ENCODE measurements at regions not wholly inside any gene's neighbourhood (a gene's known extent, or its start where the extent isn't known, plus 50 kb on each side); places are given as distances from the start of the nearest gene placed in this dataset.

DNA sequence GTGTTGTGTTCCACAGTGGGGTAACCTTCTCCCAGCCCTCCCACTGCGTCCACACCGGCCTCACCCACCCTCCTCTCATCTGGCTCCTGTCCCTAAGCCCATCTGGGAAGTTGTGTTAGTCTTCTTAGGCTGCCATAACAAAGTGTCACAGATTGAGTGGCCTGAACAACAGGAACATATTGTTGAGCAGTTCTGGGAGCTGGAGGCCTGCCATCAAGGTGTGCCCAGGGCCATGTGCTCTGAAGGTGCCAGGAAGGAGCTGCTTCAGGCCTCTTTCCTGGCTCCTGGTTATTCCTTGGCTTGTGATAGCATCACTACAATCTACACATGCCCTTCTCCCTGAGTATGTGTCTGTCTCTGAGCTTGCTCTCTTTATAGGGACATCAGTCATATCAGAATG lies 327.6 kb upstream of the COBL start:
- no peak overlapping the region for H3K18ac ChIP-seq (ENCODE audit: low read depth, low read length)
- no peak overlapping the region for H2AK9ac ChIP-seq (replicated peaks; ENCODE audit: low read depth, low read length, poor library complexity)
- H3K14ac ChIP-seq (replicated peaks; ENCODE audit: low read depth, low read length), result no peak overlapping the region
- H2BK5ac ChIP-seq (ENCODE audit: low read depth, low read length, poor library complexity, severe bottlenecking), result no peak overlapping the region
- no peak overlapping the region for H2BK15ac ChIP-seq (ENCODE audit: low read depth, low read length)
- H3K4me3 ChIP-seq (ENCODE audit: insufficient read depth, low read depth, low read length), result no peak overlapping the region
- intact Hi-C loops (cut with micrococcal nuclease), result no loop called here
- TF ChIP-seq, protein P1, sequence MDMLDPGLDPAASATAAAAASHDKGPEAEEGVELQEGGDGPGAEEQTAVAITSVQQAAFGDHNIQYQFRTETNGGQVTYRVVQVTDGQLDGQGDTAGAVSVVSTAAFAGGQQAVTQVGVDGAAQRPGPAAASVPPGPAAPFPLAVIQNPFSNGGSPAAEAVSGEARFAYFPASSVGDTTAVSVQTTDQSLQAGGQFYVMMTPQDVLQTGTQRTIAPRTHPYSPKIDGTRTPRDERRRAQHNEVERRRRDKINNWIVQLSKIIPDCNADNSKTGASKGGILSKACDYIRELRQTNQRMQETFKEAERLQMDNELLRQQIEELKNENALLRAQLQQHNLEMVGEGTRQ (IDR thresholded peaks at IDR 0.05; ENCODE audit: low read depth, low read length), result no peak
- TF ChIP-seq CEBPB (IDR thresholded peaks at IDR 0.05; ENCODE audit: low read depth, low read length) (no peak), RAD21 (IDR thresholded peaks at IDR 0.05; ENCODE audit: low read length) (no peak), MXI1 (IDR thresholded peaks at IDR 0.05; ENCODE audit: borderline replicate concordance, low read depth, low read length) (no peak), BHLHE40 (IDR thresholded peaks at IDR 0.05; ENCODE audit: low read depth, low read length) (no peak), RCOR1 (IDR thresholded peaks at IDR 0.05; ENCODE audit: insufficient replicate concordance, low read length) (no peak), MAZ (IDR thresholded peaks at IDR 0.05; ENCODE audit: borderline replicate concordance, low read depth, low read length) (no peak), SMC3 (IDR thresholded peaks at IDR 0.05; ENCODE audit: low read depth, low read length) (no peak), RFX5 (IDR thresholded peaks at IDR 0.05; ENCODE audit: low read depth, low read length) (no peak), NFE2L2 (IDR thresholded peaks at IDR 0.05; ENCODE audit: low read depth, low read length) (no peak), FOS (IDR thresholded peaks at IDR 0.05; ENCODE audit: low read depth, low read length) (no peak), POLR2A (IDR thresholded peaks at IDR 0.05; ENCODE audit: low read depth, low read length) (no peak), CHD1 (IDR thresholded peaks at IDR 0.05; ENCODE audit: low read depth, low read length) (no peak), MAFK (IDR thresholded peaks at IDR 0.05; ENCODE audit: low read depth, low read length) (no peak)
- TF ChIP-seq, protein P2, sequence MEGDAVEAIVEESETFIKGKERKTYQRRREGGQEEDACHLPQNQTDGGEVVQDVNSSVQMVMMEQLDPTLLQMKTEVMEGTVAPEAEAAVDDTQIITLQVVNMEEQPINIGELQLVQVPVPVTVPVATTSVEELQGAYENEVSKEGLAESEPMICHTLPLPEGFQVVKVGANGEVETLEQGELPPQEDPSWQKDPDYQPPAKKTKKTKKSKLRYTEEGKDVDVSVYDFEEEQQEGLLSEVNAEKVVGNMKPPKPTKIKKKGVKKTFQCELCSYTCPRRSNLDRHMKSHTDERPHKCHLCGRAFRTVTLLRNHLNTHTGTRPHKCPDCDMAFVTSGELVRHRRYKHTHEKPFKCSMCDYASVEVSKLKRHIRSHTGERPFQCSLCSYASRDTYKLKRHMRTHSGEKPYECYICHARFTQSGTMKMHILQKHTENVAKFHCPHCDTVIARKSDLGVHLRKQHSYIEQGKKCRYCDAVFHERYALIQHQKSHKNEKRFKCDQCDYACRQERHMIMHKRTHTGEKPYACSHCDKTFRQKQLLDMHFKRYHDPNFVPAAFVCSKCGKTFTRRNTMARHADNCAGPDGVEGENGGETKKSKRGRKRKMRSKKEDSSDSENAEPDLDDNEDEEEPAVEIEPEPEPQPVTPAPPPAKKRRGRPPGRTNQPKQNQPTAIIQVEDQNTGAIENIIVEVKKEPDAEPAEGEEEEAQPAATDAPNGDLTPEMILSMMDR (conservative IDR thresholded peaks at IDR 0.05; ENCODE audit: low read depth, low read length), result no peak
- TF ChIP-seq, protein P3, sequence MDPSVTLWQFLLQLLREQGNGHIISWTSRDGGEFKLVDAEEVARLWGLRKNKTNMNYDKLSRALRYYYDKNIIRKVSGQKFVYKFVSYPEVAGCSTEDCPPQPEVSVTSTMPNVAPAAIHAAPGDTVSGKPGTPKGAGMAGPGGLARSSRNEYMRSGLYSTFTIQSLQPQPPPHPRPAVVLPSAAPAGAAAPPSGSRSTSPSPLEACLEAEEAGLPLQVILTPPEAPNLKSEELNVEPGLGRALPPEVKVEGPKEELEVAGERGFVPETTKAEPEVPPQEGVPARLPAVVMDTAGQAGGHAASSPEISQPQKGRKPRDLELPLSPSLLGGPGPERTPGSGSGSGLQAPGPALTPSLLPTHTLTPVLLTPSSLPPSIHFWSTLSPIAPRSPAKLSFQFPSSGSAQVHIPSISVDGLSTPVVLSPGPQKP (IDR thresholded peaks at IDR 0.05; ENCODE audit: borderline replicate concordance, low read depth, low read length), result no peak
- H3K4ac ChIP-seq (ENCODE audit: low read depth, low read length), result no peak overlapping the region
- no peak overlapping the region for H4K91ac ChIP-seq (ENCODE audit: insufficient read depth, low read depth, low read length)
- H2BK20ac ChIP-seq (ENCODE audit: low read depth, low read length), result no peak overlapping the region
- no peak overlapping the region for H2AK5ac ChIP-seq (ENCODE audit: low read depth, low read length)
- no peak overlapping the region for H3K23ac ChIP-seq (ENCODE audit: low read depth, low read length)
- ChIA-PET POLR2A (ENCODE audit: unreplicated experiment) (no interaction called here), CTCF (no interaction called here)
- no peaks in the 10 kb centered on the region for H3K36me3 ChIP-seq (ENCODE audit: control insufficient read depth, insufficient read depth, low read length)
- no peak overlapping the region for H4K5ac ChIP-seq (ENCODE audit: low read depth, low read length)
- H3K4me1 ChIP-seq (ENCODE audit: control insufficient read depth, insufficient read depth, low read length), result no peaks in the 10 kb centered on the region
- DNase-seq (no peak), ATAC-seq (ENCODE audit: low read depth) (no peak)
- BruUV-seq (replicated peaks), result no TSS peak
- no peaks in the 10 kb centered on the region for H3K79me1 ChIP-seq (ENCODE audit: low read depth in 1 of 2, low read length in 2 of 2)
- H3K9me3 ChIP-seq (ENCODE audit: control insufficient read depth, insufficient read depth, low read length), result peaks cover 34% of the 10 kb centered on the region
- in situ Hi-C loops (cut with MboI; ENCODE audit: low sequenced_read_pairs), result no loop called here
- no peak overlapping the region for H3K56ac ChIP-seq (ENCODE audit: extremely low read depth, insufficient read depth, low read length)
- no peak overlapping the region for H2BK120ac ChIP-seq (ENCODE audit: low read depth, low read length)
- H3K9ac ChIP-seq (ENCODE audit: low read depth, low read length), result no peak overlapping the region
- no peaks in the 10 kb centered on the region for H4K20me1 ChIP-seq (ENCODE audit: insufficient read depth, low read length)
- WGBS, 2 experiments (ENCODE audit: extremely low coverage in 2 of 2, insufficient read length in 1 of 2), result no CpG with 5 or more reads among the region's 2 CpGs
- no peak overlapping the region for H4K8ac ChIP-seq (ENCODE audit: low read depth in 2 of 2, low read length in 2 of 2)
- H3K9me1 ChIP-seq (ENCODE audit: insufficient read depth, low read length), result no peaks in the 10 kb centered on the region
- H3K27me3 ChIP-seq (ENCODE audit: control insufficient read depth, insufficient read depth, low read length), result no peaks in the 10 kb centered on the region
- no peak overlapping the region for H3K27ac ChIP-seq (ENCODE audit: insufficient read depth, low read length)
- dilution Hi-C loops (cut with HindIII; ENCODE audit: low sequenced_read_pairs, unreplicated experiment), result no loop called here
- H3K4me2 ChIP-seq (ENCODE audit: low read depth, low read length), result no peak overlapping the region
- H2AFZ ChIP-seq (replicated peaks; ENCODE audit: low read length, poor library complexity), result no peak overlapping the region
